HepG2 (cell line): ENCODE measurements at regions not wholly inside any gene's neighbourhood (a gene's known extent, or its start where the extent isn't known, plus 50 kb on each side); places are given as distances from the start of the nearest gene placed in this dataset.

Source experiments
- ATAC-seq: fragments of 200-7000 bp; cut with Tn5 transposase; 3 replicates; pipeline ENCODE4 v1.9.1; 2020; ENCODE audit warnings: mild to moderate bottlenecking, moderate library complexity
- BruUV-seq: library from RNA; stranded (reverse); fragments of 400-500 nt; replicated peaks from 2 replicates; lab custom pipeline; 2021; lab: Mats Ljungman, UMichigan
- CTCF ChIA-PET: fragments of 300-600 bp; formaldehyde crosslinking; extraction: SDS; loops from one replicate; lab custom pipeline; 2021; ENCODE audit warnings: low total read pairs, inconsistent platforms, low intra/inter-chr PET ratio; lab: Yijun Ruan, JAX
- POLR2A ChIA-PET: fragments of 350-600 bp; sonication (Branson Sonifier 250); formaldehyde crosslinking; loops from one replicate; lab custom pipeline; 2020; ENCODE audit warnings: antibody characterized with exemption, inconsistent platforms; lab: Yijun Ruan, JAX
- DNase-seq: peaks from one replicate; pipeline ENCODE4 v3.0.0-alpha.2; 2015; ENCODE audit warnings: low spot score
- FAIRE-seq: peaks from 3 replicates; lab custom pipeline; 2011; peaks lifted over from hg19 to GRCh38; lab: Jason Lieb, UNC
- H2AFZ ChIP-seq: one replicate; pipeline ENCODE4 v1.6.1; 2011; ENCODE audit warnings: low read length, inconsistent platforms
- H3K27ac ChIP-seq: fragments of 300-600 bp; 3 replicates; pipeline ENCODE4 v1.8.0; 2011; ENCODE audit warnings: mixed run types, mild to moderate bottlenecking, mixed read lengths, low read length, inconsistent platforms; ENCODE audit not compliant: insufficient read depth; ENCODE audit errors: extremely low read length
- H3K27me3 ChIP-seq, 2 experiments: fragments of 200-600 bp in 1 of 2; 2 replicates in 1 of 2; 3 replicates in 1 of 2; pipeline versions ENCODE4 v1.6.0 to v1.8.0; 2011; ENCODE audit warnings: low read length in 2 of 2, mild to moderate bottlenecking in 2 of 2, moderate library complexity in 2 of 2, inconsistent platforms in 1 of 2; ENCODE audit not compliant: insufficient read depth in 2 of 2, control insufficient read depth in 1 of 2
- H3K36me3 ChIP-seq, 2 experiments: fragments of 200-600 bp in 1 of 2; replicated peaks in 1 of 2; 2 replicates in 1 of 2; 3 replicates in 1 of 2; pipeline versions ENCODE4 v1.5.1 to v1.8.0; 2011; ENCODE audit warnings: low read length in 2 of 2, inconsistent platforms in 1 of 2; ENCODE audit not compliant: insufficient read depth in 2 of 2, control insufficient read depth in 1 of 2
- H3K4me1 ChIP-seq: 2 replicates; pipeline ENCODE4 v1.5.1; 2012; ENCODE audit warnings: low read length, inconsistent platforms; ENCODE audit not compliant: insufficient read depth
- H3K4me2 ChIP-seq: 2 replicates; pipeline ENCODE4 v1.6.0; 2011; ENCODE audit warnings: low read depth, low read length, inconsistent platforms
- H3K4me3 ChIP-seq, 3 experiments: fragments of 200-600 bp in 1 of 3; sonication (generic), shearing (Covaris generic) in 1 of 3; replicated peaks in 1 of 3; 2 replicates each; pipeline ENCODE4 v1.5.1; 2011 to 2016; ENCODE audit warnings: low read length in 3 of 3, inconsistent platforms in 2 of 3, low read depth in 2 of 3, mild to moderate bottlenecking in 2 of 3, control low read depth in 1 of 3, mixed read lengths in 1 of 3; ENCODE audit not compliant: insufficient read depth in 1 of 3
- H3K79me2 ChIP-seq: one replicate; pipeline ENCODE4 v1.6.1; 2011; ENCODE audit warnings: low read length, inconsistent platforms; ENCODE audit not compliant: insufficient read depth
- H3K9ac ChIP-seq: 2 replicates; pipeline ENCODE4 v1.6.0; 2011; ENCODE audit warnings: mild to moderate bottlenecking, low read depth, low read length, inconsistent platforms; ENCODE audit not compliant: insufficient read depth
- H3K9me3 ChIP-seq: 2 replicates; pipeline ENCODE4 v1.5.1; 2012; ENCODE audit warnings: mild to moderate bottlenecking, low read length
- H4K20me1 ChIP-seq: 2 replicates; pipeline ENCODE4 v1.6.0; 2011; ENCODE audit warnings: inconsistent platforms, mild to moderate bottlenecking, low read length, moderate library complexity; ENCODE audit not compliant: insufficient read depth
- ADNP ChIP-seq: sonication (generic); formaldehyde crosslinking; IDR thresholded peaks from 2 replicates; pipeline ENCODE4 v1.4.0; 2020; ENCODE audit warnings: missing genetic modification reagents
- CBX1 ChIP-seq: IDR thresholded peaks from one replicate; pipeline ENCODE4 v1.6.1; 2016; ENCODE audit warnings: antibody characterized with exemption, low read depth
- CBX2 ChIP-seq, 2 experiments: fragments of 200-600 bp in 1 of 2; sonication (generic); formaldehyde crosslinking in 1 of 2; IDR thresholded peaks; 2 replicates each; pipeline versions ENCODE4 v1.7.0 to v1.8.1; 2018 to 2022; ENCODE audit warnings: low read depth in 2 of 2, low read length in 1 of 2, mild to moderate bottlenecking in 1 of 2, missing genetic modification reagents in 1 of 2
- CHD2 ChIP-seq: IDR thresholded peaks from 2 replicates; pipeline ENCODE4 v1.6.1; 2011; ENCODE audit warnings: low read depth, low read length, improper control_type of control experiment
- ELF1 ChIP-seq: sonication (generic); formaldehyde crosslinking; IDR thresholded peaks from 2 replicates; pipeline ENCODE4 v1.4.0; 2020; ENCODE audit warnings: missing genetic modification reagents
- ETV6 ChIP-seq: sonication (generic); formaldehyde crosslinking; conservative IDR thresholded peaks from 2 replicates; pipeline ENCODE4 v1.4.0; 2020; ENCODE audit warnings: missing genetic modification reagents
- HOXA5 ChIP-seq: sonication (generic); formaldehyde crosslinking; IDR thresholded peaks from 2 replicates; pipeline ENCODE4 v1.4.0; 2020; ENCODE audit warnings: missing genetic modification reagents
- SKI ChIP-seq: fragments of 450-650 bp; IDR thresholded peaks from one replicate; pipeline ENCODE4 v1.6.1; 2018; ENCODE audit warnings: mild to moderate bottlenecking; ENCODE audit not compliant: partially characterized antibody
- SP4 ChIP-seq: sonication (generic); formaldehyde crosslinking; IDR thresholded peaks from 2 replicates; pipeline ENCODE4 v1.8.1; 2023; ENCODE audit warnings: mild to moderate bottlenecking, missing genetic modification reagents
- SRY ChIP-seq: sonication (generic); formaldehyde crosslinking; IDR thresholded peaks from 2 replicates; pipeline ENCODE4 v1.8.0; 2022; ENCODE audit warnings: mild to moderate bottlenecking, missing genetic modification reagents
- ZFP82 ChIP-seq: sonication (generic); formaldehyde crosslinking; IDR thresholded peaks from 2 replicates; pipeline ENCODE4 v1.5.1; 2020; ENCODE audit warnings: mild to moderate bottlenecking, missing genetic modification reagents, borderline replicate concordance
- ZNF282 ChIP-seq: fragments of 450-650 bp; IDR thresholded peaks from 2 replicates; pipeline ENCODE4 v1.6.1; 2018; ENCODE audit not compliant: partially characterized antibody
- ZNF788 ChIP-seq: sonication (generic); formaldehyde crosslinking; IDR thresholded peaks from 2 replicates; pipeline ENCODE4 v1.5.0; 2020; ENCODE audit warnings: mild to moderate bottlenecking, missing genetic modification reagents, borderline replicate concordance
- ZNF879 ChIP-seq: sonication (generic); formaldehyde crosslinking; IDR thresholded peaks from 2 replicates; pipeline ENCODE4 v1.8.1; 2023; ENCODE audit warnings: missing genetic modification reagents
- WGBS: methylation state at CpG from one replicate; pipeline ENCODE4 v1.1.6; 2017; ENCODE audit warnings: low lambda C conversion rate; 5-methylcytosine and 5-hydroxymethylcytosine counted together
- in situ Hi-C: cut with HindIII; loops from 2 replicates; pipeline ENCODE4 v1.10.0; 2017; ENCODE audit warnings: low pct_unique_long_range_greater_than_20kb; ENCODE audit not compliant: extremely low pct_ligation_motif_present
- intact Hi-C: fragments of 100-400 bp; cut with micrococcal nuclease; formaldehyde crosslinking; loops from one replicate; pipeline ENCODE4 v1.10.0; 2022; ENCODE audit not compliant: unreplicated experiment
- TF ChIP-seq, protein P1 (sequence below): sonication (generic); formaldehyde crosslinking; IDR thresholded peaks from 2 replicates; pipeline ENCODE4 v1.4.0; 2020; ENCODE audit warnings: missing genetic modification reagents
- TF ChIP-seq, protein P2 (sequence below): sonication (generic); formaldehyde crosslinking; IDR thresholded peaks from 2 replicates; pipeline ENCODE4 v1.5.0; 2020; ENCODE audit warnings: mild to moderate bottlenecking, missing genetic modification reagents
- TF ChIP-seq, protein P3 (sequence below): sonication (generic); formaldehyde crosslinking; IDR thresholded peaks from 2 replicates; pipeline ENCODE4 v1.5.0; 2020; ENCODE audit warnings: missing genetic modification reagents, mild to moderate bottlenecking, borderline replicate concordance

DNA sequence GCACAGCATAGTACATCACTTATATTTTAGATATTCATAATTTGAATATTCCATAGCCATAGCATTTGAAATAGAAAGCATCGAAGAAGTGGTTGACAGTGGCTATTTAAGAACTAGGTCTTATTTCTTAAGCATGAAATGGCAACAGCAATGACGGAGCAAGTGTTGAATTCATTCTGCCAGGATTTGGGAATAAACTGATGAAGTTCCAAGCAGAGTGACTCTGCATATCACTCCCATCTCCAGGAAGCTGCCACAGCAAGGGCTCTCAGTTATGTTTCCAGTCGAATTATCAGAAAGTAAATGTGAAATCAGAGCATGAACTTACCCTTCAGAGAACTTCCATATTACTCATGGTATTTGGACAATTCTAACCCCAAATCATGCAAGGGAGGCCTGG is 208.1 kb downstream of the IKZF2 start:
- H3K4me1 ChIP-seq: no peaks in the 10 kb centered on the region
- no TSS peak for BruUV-seq
- ChIA-PET CTCF (no interaction called here), POLR2A (no interaction called here)
- no peak overlapping the region for H3K9ac ChIP-seq
- no peaks in the 10 kb centered on the region for H3K36me3 ChIP-seq
- no peak for ATAC-seq
- no peak overlapping the region for H2AFZ ChIP-seq
- FAIRE-seq: no peak
- no peak overlapping the region for H3K4me3 ChIP-seq
- no peak overlapping the region for H3K4me2 ChIP-seq
- intact Hi-C loops (no loop called here), in situ Hi-C loops (no loop called here)
- no peaks in the 10 kb centered on the region for H3K27me3 ChIP-seq
- no peak for TF ChIP-seq CHD2
- no peak for TF ChIP-seq ZNF282
- TF ChIP-seq, protein P1, sequence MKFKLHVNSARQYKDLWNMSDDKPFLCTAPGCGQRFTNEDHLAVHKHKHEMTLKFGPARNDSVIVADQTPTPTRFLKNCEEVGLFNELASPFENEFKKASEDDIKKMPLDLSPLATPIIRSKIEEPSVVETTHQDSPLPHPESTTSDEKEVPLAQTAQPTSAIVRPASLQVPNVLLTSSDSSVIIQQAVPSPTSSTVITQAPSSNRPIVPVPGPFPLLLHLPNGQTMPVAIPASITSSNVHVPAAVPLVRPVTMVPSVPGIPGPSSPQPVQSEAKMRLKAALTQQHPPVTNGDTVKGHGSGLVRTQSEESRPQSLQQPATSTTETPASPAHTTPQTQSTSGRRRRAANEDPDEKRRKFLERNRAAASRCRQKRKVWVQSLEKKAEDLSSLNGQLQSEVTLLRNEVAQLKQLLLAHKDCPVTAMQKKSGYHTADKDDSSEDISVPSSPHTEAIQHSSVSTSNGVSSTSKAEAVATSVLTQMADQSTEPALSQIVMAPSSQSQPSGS (CRISPR knock-in tag): no peak
- TF ChIP-seq ZNF788 (CRISPR knock-in tag): no peak
- TF ChIP-seq SKI: no peak
- TF ChIP-seq ZFP82 (CRISPR knock-in tag): no peak
- no peak for TF ChIP-seq ZNF879 (CRISPR knock-in tag)
- no peak for TF ChIP-seq CBX2 (IDR thresholded peaks at IDR 0.05; ENCODE audit: low read depth, low read length)
- no peak for TF ChIP-seq CBX2 (CRISPR knock-in tag; IDR thresholded peaks at IDR 0.05; ENCODE audit: low read depth)
- TF ChIP-seq ELF1 (CRISPR knock-in tag): no peak
- TF ChIP-seq, protein P2, sequence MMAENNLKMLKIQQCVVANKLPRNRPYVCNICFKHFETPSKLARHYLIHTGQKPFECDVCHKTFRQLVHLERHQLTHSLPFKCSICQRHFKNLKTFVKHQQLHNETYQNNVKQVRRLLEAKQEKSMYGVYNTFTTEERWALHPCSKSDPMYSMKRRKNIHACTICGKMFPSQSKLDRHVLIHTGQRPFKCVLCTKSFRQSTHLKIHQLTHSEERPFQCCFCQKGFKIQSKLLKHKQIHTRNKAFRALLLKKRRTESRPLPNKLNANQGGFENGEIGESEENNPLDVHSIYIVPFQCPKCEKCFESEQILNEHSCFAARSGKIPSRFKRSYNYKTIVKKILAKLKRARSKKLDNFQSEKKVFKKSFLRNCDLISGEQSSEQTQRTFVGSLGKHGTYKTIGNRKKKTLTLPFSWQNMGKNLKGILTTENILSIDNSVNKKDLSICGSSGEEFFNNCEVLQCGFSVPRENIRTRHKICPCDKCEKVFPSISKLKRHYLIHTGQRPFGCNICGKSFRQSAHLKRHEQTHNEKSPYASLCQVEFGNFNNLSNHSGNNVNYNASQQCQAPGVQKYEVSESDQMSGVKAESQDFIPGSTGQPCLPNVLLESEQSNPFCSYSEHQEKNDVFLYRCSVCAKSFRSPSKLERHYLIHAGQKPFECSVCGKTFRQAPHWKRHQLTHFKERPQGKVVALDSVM (CRISPR knock-in tag): no peak
- TF ChIP-seq SP4 (CRISPR knock-in tag): no peak
- TF ChIP-seq, protein P3, sequence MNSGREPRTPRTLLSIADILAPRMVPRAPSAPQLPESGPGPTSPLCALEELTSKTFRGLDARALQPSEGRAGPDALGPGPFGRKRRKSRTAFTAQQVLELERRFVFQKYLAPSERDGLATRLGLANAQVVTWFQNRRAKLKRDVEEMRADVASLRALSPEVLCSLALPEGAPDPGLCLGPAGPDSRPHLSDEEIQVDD: no peak
- TF ChIP-seq ADNP: no peak
- TF ChIP-seq CBX1: no peak
- TF ChIP-seq SRY (CRISPR knock-in tag): no peak
- no peak for TF ChIP-seq ETV6 (CRISPR knock-in tag)
- no peak for TF ChIP-seq HOXA5
- H3K27ac ChIP-seq: no peak overlapping the region
- H3K9me3 ChIP-seq: no peaks in the 10 kb centered on the region
- H4K20me1 ChIP-seq: no peaks in the 10 kb centered on the region
- H3K79me2 ChIP-seq: no peaks in the 10 kb centered on the region
- WGBS: 10% methylated on average over 3 of the region's 3 CpGs
- DNase-seq: no peak
